Fibroblast of skin of back (primary cell): ENCODE measurements at regions not wholly inside any gene's neighbourhood (a gene's known extent, or its start where the extent isn't known, plus 50 kb on each side); places are given as distances from the start of the nearest gene placed in this dataset.
A peak's percentile ranks its signal among the peaks of the same experiment; 100 is the strongest.

ENCODE experiments used
- DNase-seq: peaks from one replicate; pipeline ENCODE4 v3.0.0-alpha.2; 2013

DNA sequence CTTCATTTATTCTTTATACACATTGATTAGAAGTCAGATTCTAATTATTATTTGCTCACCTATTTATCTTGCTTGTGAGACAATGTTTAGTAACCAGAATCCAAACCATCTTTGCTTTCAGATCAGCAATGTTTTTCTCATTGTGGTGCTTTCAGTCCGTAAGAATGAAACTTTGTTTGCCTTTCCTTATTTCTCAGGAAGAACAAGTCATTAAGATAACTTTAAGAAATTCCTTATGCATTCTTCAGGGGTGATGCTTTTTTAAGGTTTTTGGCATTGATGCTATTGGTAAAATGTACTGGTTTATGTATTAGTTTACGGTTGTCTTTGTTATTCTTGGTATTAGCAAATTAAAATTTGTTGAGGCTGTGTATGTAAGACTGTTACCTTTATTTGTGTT, 120.8 kb upstream of the POU1F1 start:
- DNase-seq: peak; percentile 82

- no peak for DNase-seq
Observed at GRCh38 chr3:87390821-87391220, 114.4 kb upstream of the POU1F1 start.

DNA sequence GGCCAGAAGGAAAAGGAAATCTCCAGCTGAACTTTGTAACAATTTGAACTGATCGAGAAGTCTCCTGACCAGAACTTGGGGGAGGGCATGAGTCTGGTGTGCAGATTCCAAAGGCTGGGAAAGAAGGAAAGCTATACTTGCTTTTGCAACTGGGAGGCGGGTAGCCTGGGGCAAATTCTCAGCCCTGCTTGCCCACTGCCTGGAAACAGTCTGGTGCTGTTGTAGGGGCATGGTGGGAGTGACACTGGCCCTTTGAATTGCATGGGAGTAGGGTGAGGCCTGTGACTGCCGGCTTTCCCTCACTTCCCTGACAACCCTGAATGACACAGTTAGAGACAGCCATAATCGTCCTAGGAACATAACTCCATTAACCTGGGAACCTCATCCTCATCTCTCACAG, 114.0 kb upstream of the POU1F1 start:
- DNase-seq: no peak

- no peak for DNase-seq
Observed at GRCh38 chr3:87375231-87375682, 98.9 kb upstream of the POU1F1 start.

- no peak for DNase-seq
Observed at GRCh38 chr3:87370007-87370406, 93.6 kb upstream of the POU1F1 start.

DNA sequence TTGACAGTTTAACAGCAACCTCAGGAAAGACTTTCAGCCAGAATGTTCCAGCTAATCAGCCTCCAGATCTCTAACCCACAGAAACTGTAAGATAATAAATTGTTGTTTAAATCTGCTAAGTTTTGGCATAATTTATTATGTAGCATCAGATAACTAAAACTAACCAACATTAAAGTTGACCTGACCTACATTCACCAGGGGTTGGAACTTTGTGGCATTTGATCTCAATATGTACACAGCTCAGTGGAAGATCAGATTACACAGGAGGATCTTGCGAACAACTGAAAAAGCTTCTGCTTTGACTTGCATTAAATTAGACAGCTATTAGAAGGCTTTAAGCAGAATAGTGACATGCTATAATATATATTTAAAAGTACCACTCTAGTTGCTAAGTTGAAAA, 91.4 kb upstream of the POU1F1 start:
- DNase-seq: no peak

DNA sequence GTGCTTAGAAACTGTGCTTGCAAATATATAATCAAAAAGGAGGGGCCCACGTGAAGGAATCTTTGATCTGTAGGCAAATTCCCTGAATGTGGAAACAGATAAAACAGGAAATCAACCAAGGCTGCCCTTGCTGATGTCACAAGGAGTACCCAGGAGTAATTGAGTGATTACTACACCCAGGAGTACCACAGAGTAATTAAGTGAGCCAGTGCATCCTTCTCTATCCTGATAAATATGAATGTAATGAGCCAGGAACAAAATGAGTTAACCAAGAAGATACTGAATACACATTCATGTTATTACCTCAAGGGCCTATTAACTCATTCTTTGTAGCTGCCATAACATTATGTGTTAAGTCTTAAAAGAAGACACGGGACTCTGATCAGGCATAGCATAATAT, 87.3 kb upstream of the POU1F1 start:
- no peak for DNase-seq

GRCh38 chr3:87361956-87362355, 85.6 kb upstream of the POU1F1 start:
- no peak for DNase-seq

DNA sequence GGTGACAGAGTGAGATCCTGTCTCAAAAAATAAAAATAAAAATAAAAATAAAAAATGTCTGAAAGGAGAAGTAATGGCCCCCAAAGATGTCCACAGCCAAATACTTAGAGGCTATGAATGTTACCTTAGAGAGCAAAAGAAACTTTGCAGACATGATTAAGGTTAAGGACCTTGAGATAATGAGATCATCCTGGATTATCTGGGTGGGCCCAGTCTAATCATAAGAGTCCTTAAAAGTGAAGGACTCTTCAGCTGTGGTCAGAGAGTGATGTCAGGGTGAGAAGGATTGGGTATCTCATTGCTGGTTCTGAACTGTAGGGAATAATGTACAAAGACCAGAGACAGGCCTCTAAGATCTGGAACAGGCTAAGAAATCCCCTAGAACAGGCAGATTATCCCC, 84.9 kb upstream of the POU1F1 start:
- no peak for DNase-seq

DNA sequence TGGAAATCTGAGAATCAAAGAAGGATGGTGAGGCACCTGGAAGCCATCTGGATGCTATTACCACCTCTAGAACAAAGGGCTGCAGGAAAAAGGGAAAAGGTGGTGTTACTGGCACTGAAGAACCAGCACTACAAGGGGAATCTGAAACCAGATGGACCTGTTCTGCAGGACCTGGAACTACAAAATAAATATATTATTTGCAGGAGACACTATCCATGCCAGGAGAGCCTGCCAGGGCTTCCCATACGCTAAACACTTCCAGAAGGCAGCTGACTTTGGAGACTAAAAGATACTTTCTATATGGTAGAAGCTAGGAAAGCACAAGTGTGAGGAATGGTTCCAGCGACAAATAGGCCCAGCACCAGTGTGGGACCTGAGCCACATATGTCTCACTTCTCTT, 83.4 kb upstream of the POU1F1 start:
- no peak for DNase-seq

GRCh38 chr3:87359025-87359424, 82.6 kb upstream of the POU1F1 start:
- DNase-seq: no peak

DNA sequence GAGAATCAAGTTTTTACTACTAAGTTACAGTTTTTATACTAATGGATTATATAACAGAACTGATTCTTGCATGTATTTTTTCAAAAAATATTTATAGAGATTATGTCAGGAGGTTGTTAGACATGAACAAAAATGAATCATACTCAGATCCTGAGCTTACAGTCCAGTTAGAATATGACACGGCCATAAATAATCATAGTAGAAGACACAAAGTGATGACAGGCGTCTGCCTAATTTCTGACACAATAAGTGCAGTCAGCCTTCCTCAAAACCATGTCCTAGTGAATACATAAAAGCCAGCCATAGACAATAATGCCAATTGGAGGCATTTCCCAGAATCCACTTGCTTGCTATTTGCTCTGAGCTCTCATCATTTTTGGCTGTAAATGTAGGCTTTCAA, 81.7 kb upstream of the POU1F1 start:
- peak; percentile 69 for DNase-seq

DNA sequence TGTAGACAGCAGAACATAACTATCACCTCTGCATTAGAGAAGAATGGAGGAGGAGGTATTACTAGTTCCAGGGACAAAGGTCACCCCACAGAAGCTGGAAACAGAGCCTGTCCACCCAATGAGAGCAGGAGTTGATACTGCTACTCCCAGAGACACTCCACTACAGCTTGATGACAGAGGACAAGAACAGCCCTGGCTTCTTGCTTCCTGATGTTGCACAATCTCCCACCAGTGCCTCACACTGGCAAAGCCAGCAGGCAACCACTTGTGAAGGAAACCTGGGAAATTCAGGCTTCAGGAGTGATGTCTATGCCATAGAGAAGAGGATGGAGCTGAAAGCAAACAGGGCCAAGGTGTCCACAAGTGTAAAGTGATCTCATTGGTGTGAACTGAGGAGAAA, 78.0 kb upstream of the POU1F1 start:
- no peak for DNase-seq

- no peak for DNase-seq
Observed at GRCh38 chr3:87351937-87352336, 75.6 kb upstream of the POU1F1 start.

DNA sequence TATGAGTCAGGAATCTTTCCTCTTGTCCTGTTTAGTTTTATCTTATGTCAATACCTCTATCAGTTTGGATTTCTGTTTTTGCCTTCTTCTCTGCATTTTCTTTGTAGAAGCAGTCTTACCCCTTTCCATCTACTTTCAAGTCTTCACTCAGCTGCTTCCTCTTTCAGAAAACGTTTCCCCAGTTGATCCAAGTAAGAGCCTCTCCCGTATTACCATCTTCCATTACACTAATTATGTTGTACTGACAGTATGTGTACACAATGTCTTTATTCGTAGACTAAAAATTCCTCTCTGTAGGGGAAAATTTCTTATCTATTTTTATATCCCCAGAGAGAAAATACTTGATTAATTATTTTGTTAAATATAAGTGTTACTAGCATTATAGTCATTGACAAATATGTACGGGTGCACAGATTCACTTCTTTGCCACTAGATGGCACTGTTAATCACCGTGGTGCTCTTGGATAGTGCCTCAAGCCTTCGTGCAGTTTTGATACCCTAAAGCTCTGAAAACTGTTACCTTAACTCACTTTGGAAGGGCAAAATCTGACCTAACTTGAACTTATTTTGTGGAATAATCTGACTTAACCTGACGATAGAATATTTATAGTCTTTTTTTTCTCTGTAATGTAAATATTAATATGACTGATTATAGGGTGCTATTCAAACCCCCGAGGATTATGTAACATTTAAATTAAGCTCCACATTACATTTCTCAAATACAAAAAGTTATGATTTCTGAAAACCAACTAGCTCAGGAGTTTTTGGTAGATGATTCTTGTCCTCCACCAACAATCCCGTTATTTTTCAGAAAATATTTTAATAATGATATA, 74.2 kb upstream of the POU1F1 start:
- peak; percentile 62 for DNase-seq

- no peak for DNase-seq
Observed at GRCh38 chr3:87349833-87350232, 73.4 kb upstream of the POU1F1 start.

- no peak for DNase-seq
Observed at GRCh38 chr3:87336761-87337160, 60.4 kb upstream of the POU1F1 start.

GRCh38 chr3:87335931-87336330, 59.5 kb upstream of the POU1F1 start:
- no peak for DNase-seq

- DNase-seq: peak; percentile 94
Observed at GRCh38 chr3:87333393-87333892, 57.1 kb upstream of the POU1F1 start.

DNA sequence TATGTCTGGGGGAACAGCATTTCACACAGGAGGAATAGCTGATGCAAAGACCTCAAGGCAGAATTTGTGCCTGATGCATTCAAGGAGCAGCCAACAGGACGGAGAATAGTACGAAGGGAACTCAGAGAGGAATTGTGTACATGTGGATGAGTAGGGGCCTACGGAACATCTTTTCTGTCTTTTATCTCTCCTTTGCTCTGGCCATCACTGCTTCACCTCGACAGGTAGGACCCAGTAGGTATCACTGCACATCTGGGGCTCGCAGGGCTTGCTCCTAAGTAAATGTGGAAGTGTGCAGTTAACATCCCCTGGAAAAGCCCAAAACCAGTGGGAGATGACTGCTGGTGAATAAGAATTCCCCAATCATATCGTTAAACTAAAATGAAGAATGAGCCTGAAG, 56.4 kb upstream of the POU1F1 start:
- no peak for DNase-seq

GRCh38 chr3:87329065-87329464, 52.7 kb upstream of the POU1F1 start:
- no peak for DNase-seq
